ENCODE measurements at regions not wholly inside any gene's neighbourhood (a gene's known extent, or its start where the extent isn't known, plus 50 kb on each side); places are given as distances from the start of the nearest gene placed in this dataset.
"Not testable (repeated sequence)": the region's sequence is repeated elsewhere in the genome, so short reads cannot be mapped to it uniquely, and the experiment has no call there.

- no peak for DNase-seq
These were observed 68.3 kb upstream of the ATF7IP2 start for GRCh38 chr16:10317425-10318001.

- no peak for DNase-seq
These were observed 66.9 kb upstream of the ATF7IP2 start for GRCh38 chr16:10318798-10319500.

- no peak for DNase-seq
These were observed 64.2 kb upstream of the ATF7IP2 start for GRCh38 chr16:10321407-10322387.

GRCh38 chr16:10322723-10323527 is 62.9 kb upstream of the ATF7IP2 start:
- DNase-seq = no peak

GRCh38 chr16:10323528-10323869 is 62.4 kb upstream of the ATF7IP2 start:
- no peak for DNase-seq

- DNase-seq = no peak
These were observed 61.7 kb upstream of the ATF7IP2 start for GRCh38 chr16:10324210-10324609.

- DNase-seq = no peak
These were observed 59.9 kb upstream of the ATF7IP2 start for GRCh38 chr16:10325783-10326543.

- no peak for DNase-seq
These were observed 59.2 kb upstream of the ATF7IP2 start for GRCh38 chr16:10326647-10327046.

- DNase-seq = not testable (repeated sequence)
These were observed 57.6 kb upstream of the ATF7IP2 start for GRCh38 chr16:10328291-10328690.

GRCh38 chr16:10332241-10332640 is 53.6 kb upstream of the ATF7IP2 start:
- no peak for DNase-seq

GRCh38 chr16:10332775-10333174 is 53.1 kb upstream of the ATF7IP2 start:
- no peak for DNase-seq

- DNase-seq = no peak
These were observed 52.4 kb upstream of the ATF7IP2 start for GRCh38 chr16:10333321-10334032.

GRCh38 chr16:10335681-10336080 is 50.2 kb upstream of the ATF7IP2 start:
- DNase-seq = no peak
